Erythroblast (primary cell): ENCODE measurements at regions not wholly inside any gene's neighbourhood (a gene's known extent, or its start where the extent isn't known, plus 50 kb on each side); places are given as distances from the start of the nearest gene placed in this dataset.

Experiments used
- GATA1 ChIP-seq: IDR thresholded peaks from 2 replicates; pipeline ENCODE4 v1.6.1; 2011; ENCODE audit warnings: low read depth, mild to moderate bottlenecking, control low read depth, low read length, moderate library complexity
- POLR2A ChIP-seq: IDR thresholded peaks from 2 replicates; pipeline ENCODE4 v1.6.1; 2011; ENCODE audit warnings: mild to moderate bottlenecking, low read length

DNA sequence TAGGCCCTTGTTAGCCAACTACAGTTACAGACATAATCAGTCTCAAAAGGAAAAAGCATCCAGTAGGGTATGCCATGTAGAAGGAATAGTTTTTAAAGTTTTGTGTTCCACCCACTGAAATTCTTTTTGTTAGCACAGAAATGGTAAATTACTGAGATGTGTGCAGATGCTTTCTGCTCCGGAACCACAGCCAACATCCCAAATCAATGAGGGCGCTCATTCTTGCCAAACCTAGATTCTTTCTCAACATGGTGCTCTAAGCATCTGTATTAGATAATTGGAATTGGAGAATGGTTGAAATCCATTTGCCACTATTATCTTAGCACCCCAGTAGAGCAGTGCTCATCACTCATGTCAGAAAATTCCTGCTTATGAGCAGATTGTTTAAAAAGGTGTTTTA is 127.8 kb downstream of the SEC61B start:
- TF ChIP-seq POLR2A (no peak), GATA1 (no peak)
